Osteocyte (in vitro differentiated cells): ENCODE measurements at regions not wholly inside any gene's neighbourhood (a gene's known extent, or its start where the extent isn't known, plus 50 kb on each side); places are given as distances from the start of the nearest gene placed in this dataset.

Experiments
- DNase-seq: peaks from one replicate; pipeline ENCODE4 v3.0.0; 2021; ENCODE audit warnings: mixed read lengths; ENCODE audit not compliant: unreplicated experiment; ENCODE audit errors: extremely low spot score
- H3K27ac Mint-ChIP-seq: one replicate; pipeline ENCODE4 v1.8.0; 2021; ENCODE audit warnings: mild to moderate bottlenecking, mixed read lengths; ENCODE audit not compliant: unreplicated experiment
- H3K27me3 Mint-ChIP-seq: one replicate; pipeline ENCODE4 v1.8.0; 2021; ENCODE audit warnings: mixed read lengths; ENCODE audit not compliant: unreplicated experiment
- H3K36me3 Mint-ChIP-seq: one replicate; pipeline ENCODE4 v1.8.0; 2021; ENCODE audit warnings: mixed read lengths; ENCODE audit not compliant: unreplicated experiment
- H3K4me1 Mint-ChIP-seq: one replicate; pipeline ENCODE4 v1.8.0; 2021; ENCODE audit warnings: mixed read lengths; ENCODE audit not compliant: unreplicated experiment
- H3K4me3 Mint-ChIP-seq: one replicate; pipeline ENCODE4 v1.8.0; 2021; ENCODE audit warnings: mild to moderate bottlenecking, moderate library complexity, mixed read lengths; ENCODE audit not compliant: unreplicated experiment
- H3K9me3 Mint-ChIP-seq: one replicate; pipeline ENCODE4 v1.8.0; 2021; ENCODE audit warnings: mixed read lengths; ENCODE audit not compliant: unreplicated experiment
- CTCF ChIP-seq: fragments of 200-600 bp; sonication (generic); IDR thresholded peaks from 2 replicates; pipeline ENCODE4 v1.5.0; 2021; ENCODE audit warnings: antibody characterized with exemption, mild to moderate bottlenecking, moderate library complexity

GRCh38 chr7:16359216-16359615 is 62.1 kb downstream of the CRPPA start:
- no peak for DNase-seq
- Mint-ChIP-seq H3K27me3 (no peaks in the 10 kb centered on the region), H3K36me3 (no peaks in the 10 kb centered on the region), H3K9me3 (peaks cover 3% of the 10 kb centered on the region), H3K4me1 (peaks cover 36% of the 10 kb centered on the region), H3K4me3 (no peak overlapping the region), H3K27ac (no peak overlapping the region)
- TF ChIP-seq CTCF = no peak

- no peaks in the 10 kb centered on the region for H3K27me3 Mint-ChIP-seq
- H3K27ac Mint-ChIP-seq = no peak overlapping the region
- peaks cover 3% of the 10 kb centered on the region for H3K9me3 Mint-ChIP-seq
- no peak for DNase-seq
- H3K4me3 Mint-ChIP-seq = no peak overlapping the region
- no peak for TF ChIP-seq CTCF
- no peaks in the 10 kb centered on the region for H3K36me3 Mint-ChIP-seq
- H3K4me1 Mint-ChIP-seq = peaks cover 38% of the 10 kb centered on the region
Measured at GRCh38 chr7:16357921-16358320, 63.4 kb downstream of the CRPPA start.

DNA sequence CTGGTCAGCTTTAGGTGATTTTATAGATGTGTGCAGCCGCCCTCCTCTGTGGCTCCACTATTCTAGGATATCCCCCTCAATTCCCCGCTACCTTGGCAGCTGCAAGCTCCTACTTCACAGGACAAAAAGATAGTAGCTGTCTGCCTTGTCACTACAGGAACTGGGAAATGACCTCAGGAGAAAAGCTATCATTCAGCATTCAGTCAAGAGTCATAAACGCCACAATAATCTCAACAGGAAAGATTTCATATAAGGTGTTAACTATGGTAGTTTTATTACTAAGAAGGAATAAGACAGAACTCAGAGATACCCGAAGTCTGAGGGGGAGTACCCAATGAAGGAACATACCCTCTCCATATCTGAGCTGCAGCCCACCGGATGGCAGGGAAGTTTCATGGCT is 63.9 kb downstream of the CRPPA start:
- no peak for DNase-seq
- TF ChIP-seq CTCF = no peak
- Mint-ChIP-seq H3K9me3 (peaks cover 3% of the 10 kb centered on the region), H3K4me3 (no peak overlapping the region), H3K27me3 (no peaks in the 10 kb centered on the region), H3K4me1 (peaks cover 38% of the 10 kb centered on the region), H3K36me3 (no peaks in the 10 kb centered on the region), H3K27ac (no peak overlapping the region)

- TF ChIP-seq CTCF = no peak
- Mint-ChIP-seq H3K4me1 (peaks cover 38% of the 10 kb centered on the region), H3K4me3 (no peak overlapping the region), H3K27ac (peak overlapping the region; percentile 52), H3K36me3 (no peaks in the 10 kb centered on the region), H3K27me3 (no peaks in the 10 kb centered on the region), H3K9me3 (peaks cover 5% of the 10 kb centered on the region)
- DNase-seq = no peak
Measured at GRCh38 chr7:16356301-16356958, 64.9 kb downstream of the CRPPA start.

DNA sequence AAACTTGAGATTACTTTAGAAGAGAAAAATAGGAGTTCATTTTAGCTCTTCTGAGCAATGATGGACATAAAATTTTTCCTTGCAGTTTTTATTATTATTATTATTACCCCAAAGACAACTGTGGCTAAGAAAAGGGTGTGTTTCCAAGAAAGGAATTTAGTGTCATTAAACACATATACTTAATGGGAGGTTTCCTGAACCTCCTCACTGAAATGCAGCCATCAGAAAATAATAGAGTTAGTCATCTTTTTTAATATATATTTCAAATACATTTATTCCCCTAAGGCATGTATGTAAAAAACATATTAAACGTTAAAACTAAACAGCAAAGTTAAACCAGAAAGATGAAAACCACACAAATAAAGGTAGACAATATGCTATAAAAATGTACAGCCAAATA is 66.8 kb downstream of the CRPPA start:
- no peaks in the 10 kb centered on the region for H3K27me3 Mint-ChIP-seq

More for the DNA sequence above, 66.8 kb downstream of the CRPPA start:
- no peak for DNase-seq
- Mint-ChIP-seq H3K4me3 (no peak overlapping the region), H3K9me3 (peaks cover 11% of the 10 kb centered on the region), H3K4me1 (peaks cover 38% of the 10 kb centered on the region), H3K27ac (peak overlapping the region; percentile 24), H3K36me3 (no peaks in the 10 kb centered on the region)
- no peak for TF ChIP-seq CTCF
